Sigmoid colon (tissue), 4 donors: ENCODE measurements at regions not wholly inside any gene's neighbourhood (a gene's known extent, or its start where the extent isn't known, plus 50 kb on each side); places are given as distances from the start of the nearest gene placed in this dataset.

ENCODE experiments used
- EP300 ChIP-seq, 4 donors: sonication (generic); formaldehyde crosslinking; IDR thresholded peaks; one replicate each; pipeline ENCODE4 v1.6.1; 2017; ENCODE audit warnings: antibody characterized with exemption in 4 of 4
- POLR2A ChIP-seq, 2 donors: fragments of 450-650 bp; IDR thresholded peaks; one replicate each; pipeline ENCODE4 v1.6.1; 2016; ENCODE audit warnings: antibody characterized with exemption in 2 of 2, mild to moderate bottlenecking in 2 of 2, moderate library complexity in 2 of 2
- POLR2AphosphoS5 ChIP-seq, 4 donors: sonication (generic); formaldehyde crosslinking; IDR thresholded peaks; one replicate each; pipeline ENCODE4 v1.6.1; 2017; ENCODE audit warnings: antibody characterized with exemption in 4 of 4
- TF ChIP-seq, protein P1 (sequence below), 4 experiments: fragments of 450-650 bp in 3 of 4; fragments of 200-600 bp in 1 of 4; IDR thresholded peaks; one replicate each; pipeline ENCODE4 v1.5.1; 2016 to 2019; ENCODE audit warnings: antibody characterized with exemption in 4 of 4, mild to moderate bottlenecking in 3 of 4, moderate library complexity in 2 of 4

DNA sequence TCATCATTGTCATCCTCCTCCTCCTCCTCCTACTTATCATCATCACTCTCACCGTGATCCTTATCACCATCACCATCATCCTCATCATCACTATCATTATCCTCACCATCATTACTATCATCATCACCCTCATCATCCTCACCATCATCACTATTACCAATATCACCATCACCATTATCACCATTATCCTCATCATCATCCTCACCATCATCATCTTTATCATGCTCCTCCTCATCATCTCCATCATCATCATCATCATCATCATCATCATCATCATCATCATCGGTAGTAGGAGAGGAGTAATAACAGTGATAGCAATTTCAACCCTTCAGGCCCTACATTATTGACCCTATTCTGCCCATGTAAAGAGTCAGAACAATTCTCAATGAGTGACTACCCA is 345.9 kb upstream of the ZNF32 start:
- TF ChIP-seq POLR2A (IDR thresholded peaks at IDR 0.05) (no peak), EP300 (IDR thresholded peaks at IDR 0.05) (no peak), POLR2AphosphoS5 (IDR thresholded peaks at IDR 0.05) (no peak)
- TF ChIP-seq, protein P1, sequence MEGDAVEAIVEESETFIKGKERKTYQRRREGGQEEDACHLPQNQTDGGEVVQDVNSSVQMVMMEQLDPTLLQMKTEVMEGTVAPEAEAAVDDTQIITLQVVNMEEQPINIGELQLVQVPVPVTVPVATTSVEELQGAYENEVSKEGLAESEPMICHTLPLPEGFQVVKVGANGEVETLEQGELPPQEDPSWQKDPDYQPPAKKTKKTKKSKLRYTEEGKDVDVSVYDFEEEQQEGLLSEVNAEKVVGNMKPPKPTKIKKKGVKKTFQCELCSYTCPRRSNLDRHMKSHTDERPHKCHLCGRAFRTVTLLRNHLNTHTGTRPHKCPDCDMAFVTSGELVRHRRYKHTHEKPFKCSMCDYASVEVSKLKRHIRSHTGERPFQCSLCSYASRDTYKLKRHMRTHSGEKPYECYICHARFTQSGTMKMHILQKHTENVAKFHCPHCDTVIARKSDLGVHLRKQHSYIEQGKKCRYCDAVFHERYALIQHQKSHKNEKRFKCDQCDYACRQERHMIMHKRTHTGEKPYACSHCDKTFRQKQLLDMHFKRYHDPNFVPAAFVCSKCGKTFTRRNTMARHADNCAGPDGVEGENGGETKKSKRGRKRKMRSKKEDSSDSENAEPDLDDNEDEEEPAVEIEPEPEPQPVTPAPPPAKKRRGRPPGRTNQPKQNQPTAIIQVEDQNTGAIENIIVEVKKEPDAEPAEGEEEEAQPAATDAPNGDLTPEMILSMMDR (IDR thresholded peaks at IDR 0.05) = no peak
